ENCODE measurements at regions not wholly inside any gene's neighbourhood (a gene's known extent, or its start where the extent isn't known, plus 50 kb on each side); places are given as distances from the start of the nearest gene placed in this dataset.
"Not testable (repeated sequence)": the region's sequence is repeated elsewhere in the genome, so short reads cannot be mapped to it uniquely, and the experiment has no call there.

DNA sequence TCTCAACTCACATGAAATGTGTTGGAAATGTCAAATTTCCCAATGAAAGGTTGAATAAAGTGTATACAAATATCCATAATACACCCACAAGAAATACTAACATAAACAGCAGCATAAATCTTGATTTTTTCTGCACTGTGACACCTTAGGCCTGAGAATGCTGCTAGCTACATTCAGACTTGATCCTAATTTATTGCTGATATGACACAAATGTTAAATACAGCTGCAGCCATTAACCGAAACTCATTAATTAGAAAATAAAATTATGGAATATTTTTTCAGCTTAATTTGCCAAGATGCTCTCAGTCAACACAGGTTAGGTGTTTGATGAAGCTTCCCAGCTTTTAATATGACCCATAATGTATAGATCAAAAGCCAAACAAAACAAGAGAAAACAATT is 914.3 kb upstream of the C9orf72 start:
- Histone ChIP-seq H3K79me2 (ENCODE audit: low read depth) (no peaks in the 10 kb centered on the region), H3K4me3 (no peak overlapping the region), H2AFZ (replicated peaks) (no peak overlapping the region), H4K20me1 (ENCODE audit: low read depth) (no peaks in the 10 kb centered on the region), H3F3A (ENCODE audit: low read depth) (no peaks in the 10 kb centered on the region), H3K4me2 (no peak overlapping the region), H3K27me3 (no peaks in the 10 kb centered on the region), H3K9me3 (ENCODE audit: low read depth) (peaks cover 4% of the 10 kb centered on the region), H3K9ac (no peak overlapping the region), H3K36me3 (no peaks in the 10 kb centered on the region), H3K27ac (no peak overlapping the region), H3K4me1 (no peaks in the 10 kb centered on the region)
- TF ChIP-seq EZH2 (IDR thresholded peaks at IDR 0.05) (no peak), EZH2phosphoT487 (IDR thresholded peaks at IDR 0.05) (no peak)
- TF ChIP-seq, protein P1, sequence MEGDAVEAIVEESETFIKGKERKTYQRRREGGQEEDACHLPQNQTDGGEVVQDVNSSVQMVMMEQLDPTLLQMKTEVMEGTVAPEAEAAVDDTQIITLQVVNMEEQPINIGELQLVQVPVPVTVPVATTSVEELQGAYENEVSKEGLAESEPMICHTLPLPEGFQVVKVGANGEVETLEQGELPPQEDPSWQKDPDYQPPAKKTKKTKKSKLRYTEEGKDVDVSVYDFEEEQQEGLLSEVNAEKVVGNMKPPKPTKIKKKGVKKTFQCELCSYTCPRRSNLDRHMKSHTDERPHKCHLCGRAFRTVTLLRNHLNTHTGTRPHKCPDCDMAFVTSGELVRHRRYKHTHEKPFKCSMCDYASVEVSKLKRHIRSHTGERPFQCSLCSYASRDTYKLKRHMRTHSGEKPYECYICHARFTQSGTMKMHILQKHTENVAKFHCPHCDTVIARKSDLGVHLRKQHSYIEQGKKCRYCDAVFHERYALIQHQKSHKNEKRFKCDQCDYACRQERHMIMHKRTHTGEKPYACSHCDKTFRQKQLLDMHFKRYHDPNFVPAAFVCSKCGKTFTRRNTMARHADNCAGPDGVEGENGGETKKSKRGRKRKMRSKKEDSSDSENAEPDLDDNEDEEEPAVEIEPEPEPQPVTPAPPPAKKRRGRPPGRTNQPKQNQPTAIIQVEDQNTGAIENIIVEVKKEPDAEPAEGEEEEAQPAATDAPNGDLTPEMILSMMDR (IDR thresholded peaks at IDR 0.05), result no peak
- Mint-ChIP-seq H3K9me3 (no peaks in the 10 kb centered on the region), H3K36me3 (no peaks in the 10 kb centered on the region), H3K27ac (no peak overlapping the region), H3K4me3 (no peak overlapping the region), H3K27me3 (ENCODE audit: insufficient read depth, low read depth) (no peaks in the 10 kb centered on the region), H3K4me1 (no peaks in the 10 kb centered on the region)
- DNase-seq (ENCODE audit: low spot score), result no peak

DNA sequence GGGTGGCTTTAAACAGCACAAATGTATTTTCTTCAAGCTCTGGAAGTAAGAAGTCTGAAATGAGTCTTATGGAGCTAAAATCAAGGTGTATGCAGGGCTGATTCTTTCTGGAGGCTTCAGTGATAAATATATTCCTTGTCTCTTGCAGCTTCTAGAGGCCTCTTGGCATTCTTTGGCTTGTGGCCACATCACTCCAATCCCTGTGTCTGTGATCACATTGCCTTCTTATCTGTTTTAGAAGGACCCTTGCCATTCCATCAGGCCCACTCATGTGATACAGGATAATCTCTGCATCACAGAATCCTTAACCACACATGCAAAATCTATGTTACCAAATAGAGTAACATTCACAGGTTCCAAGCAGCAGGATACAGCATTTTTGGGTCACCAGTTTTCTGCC is 917.8 kb upstream of the C9orf72 start:
- no peak for DNase-seq (ENCODE audit: low spot score)

DNA sequence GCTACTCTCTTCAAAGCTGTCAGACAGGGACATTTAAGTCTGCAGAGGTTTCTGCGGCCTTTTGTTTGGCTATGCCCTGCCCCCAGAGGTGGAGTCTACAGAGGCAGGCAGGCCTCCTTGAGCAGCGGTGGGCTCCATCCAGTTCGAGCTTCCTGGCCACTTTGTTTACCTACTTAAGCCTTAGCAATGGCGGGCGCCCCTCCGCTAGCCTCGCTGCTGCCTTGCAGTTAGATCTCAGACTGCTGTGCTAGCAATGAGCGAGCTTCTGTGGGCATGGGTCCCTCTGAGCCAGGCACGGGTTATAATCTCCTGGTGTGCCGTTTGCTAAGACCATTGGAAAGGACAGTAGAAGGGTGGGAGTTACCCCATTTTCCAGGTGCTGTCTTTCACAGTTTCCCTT is 924.9 kb upstream of the C9orf72 start:
- not testable (repeated sequence) for H3K27me3 ChIP-seq; H2AFZ ChIP-seq (replicated peaks); H3K4me2 ChIP-seq; H3K9me3 ChIP-seq (ENCODE audit: low read depth); H3K27me3 Mint-ChIP-seq (ENCODE audit: insufficient read depth, low read depth); H3F3A ChIP-seq (ENCODE audit: low read depth); H3K79me2 ChIP-seq (ENCODE audit: low read depth); H3K4me3 ChIP-seq; H4K20me1 ChIP-seq (ENCODE audit: low read depth); H3K36me3 ChIP-seq; H3K27ac ChIP-seq; DNase-seq (ENCODE audit: low spot score); H3K36me3 Mint-ChIP-seq; H3K27ac Mint-ChIP-seq; H3K4me1 ChIP-seq; H3K4me1 Mint-ChIP-seq; H3K9ac ChIP-seq; H3K4me3 Mint-ChIP-seq
- peaks cover 15% of the 10 kb centered on the region for H3K9me3 Mint-ChIP-seq

More for the DNA sequence above, 917.8 kb upstream of the C9orf72 start:
- Histone ChIP-seq H3K4me1 (no peaks in the 10 kb centered on the region), H3K4me2 (no peak overlapping the region), H3K9ac (no peak overlapping the region), H3K27me3 (no peaks in the 10 kb centered on the region), H3K27ac (no peak overlapping the region), H4K20me1 (ENCODE audit: low read depth) (no peaks in the 10 kb centered on the region), H2AFZ (replicated peaks) (no peak overlapping the region), H3K9me3 (ENCODE audit: low read depth) (peaks cover 4% of the 10 kb centered on the region), H3F3A (ENCODE audit: low read depth) (no peaks in the 10 kb centered on the region), H3K79me2 (ENCODE audit: low read depth) (no peaks in the 10 kb centered on the region), H3K36me3 (no peaks in the 10 kb centered on the region), H3K4me3 (no peak overlapping the region)
- Mint-ChIP-seq H3K27me3 (ENCODE audit: insufficient read depth, low read depth) (no peaks in the 10 kb centered on the region), H3K36me3 (no peaks in the 10 kb centered on the region), H3K9me3 (peaks cover 6% of the 10 kb centered on the region), H3K27ac (no peak overlapping the region), H3K4me3 (no peak overlapping the region), H3K4me1 (no peaks in the 10 kb centered on the region)
- TF ChIP-seq, protein P1 (IDR thresholded peaks at IDR 0.05), result no peak
- TF ChIP-seq EZH2 (IDR thresholded peaks at IDR 0.05) (no peak), EZH2phosphoT487 (IDR thresholded peaks at IDR 0.05) (no peak)

DNA sequence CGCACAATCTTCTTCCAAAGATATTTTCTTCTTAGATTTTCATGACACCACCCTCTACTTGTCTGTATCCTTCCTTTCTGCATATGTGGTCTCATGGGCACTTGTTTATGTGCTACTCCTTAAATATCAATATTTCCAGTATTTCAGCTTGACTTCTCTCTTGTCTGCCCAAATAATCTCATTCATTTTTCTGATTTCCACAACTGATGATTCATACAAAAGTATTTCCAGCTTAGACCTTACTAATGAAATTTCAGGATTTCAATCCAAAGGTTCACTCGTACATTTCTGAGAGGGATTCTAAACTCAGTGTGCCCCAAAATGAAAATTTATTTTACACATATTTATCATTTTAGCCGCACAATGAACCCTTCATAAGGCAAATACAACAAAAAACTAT is 928.9 kb upstream of the C9orf72 start:
- Mint-ChIP-seq H3K36me3 (no peaks in the 10 kb centered on the region), H3K9me3 (peaks cover 2% of the 10 kb centered on the region), H3K4me3 (no peak overlapping the region), H3K27ac (no peak overlapping the region), H3K4me1 (no peaks in the 10 kb centered on the region), H3K27me3 (ENCODE audit: insufficient read depth, low read depth) (peaks cover 2% of the 10 kb centered on the region)
- Histone ChIP-seq H3K9me3 (ENCODE audit: low read depth) (no peaks in the 10 kb centered on the region), H4K20me1 (ENCODE audit: low read depth) (no peaks in the 10 kb centered on the region), H3K4me2 (no peak overlapping the region), H2AFZ (replicated peaks) (no peak overlapping the region), H3K36me3 (no peaks in the 10 kb centered on the region), H3K27me3 (no peaks in the 10 kb centered on the region), H3K9ac (no peak overlapping the region), H3F3A (ENCODE audit: low read depth) (no peaks in the 10 kb centered on the region), H3K79me2 (ENCODE audit: low read depth) (no peaks in the 10 kb centered on the region), H3K4me3 (no peak overlapping the region), H3K4me1 (no peaks in the 10 kb centered on the region), H3K27ac (no peak overlapping the region)
- TF ChIP-seq EZH2phosphoT487 (IDR thresholded peaks at IDR 0.05) (no peak), EZH2 (IDR thresholded peaks at IDR 0.05) (no peak)
- TF ChIP-seq, protein P1 (IDR thresholded peaks at IDR 0.05), result no peak
- DNase-seq (ENCODE audit: low spot score), result no peak

All from neural progenitor cell (in vitro differentiated cells).